ENCODE measurements at regions not wholly inside any gene's neighbourhood (a gene's known extent, or its start where the extent isn't known, plus 50 kb on each side); places are given as distances from the start of the nearest gene placed in this dataset.

GRCh38 chr12:60489071-60489470 lies 893.2 kb downstream of the SLC16A7 start (continued):
- TF ChIP-seq SP1 (IDR thresholded peaks at IDR 0.05; ENCODE audit: low read depth) (no peak), EGR1 (IDR thresholded peaks at IDR 0.05; ENCODE audit: low read depth) (no peak)

- no peak overlapping the region for H3K4me3 ChIP-seq (replicated peaks in 1 of 2; ENCODE audit: low read depth in 1 of 2, low read length in 2 of 2)
- POLR2A ChIA-PET: no interaction called here
Measured at GRCh38 chr12:60494244-60494643, 898.4 kb downstream of the SLC16A7 start.

More at GRCh38 chr12:60494244-60494643, 898.4 kb downstream of the SLC16A7 start:
- intact Hi-C loops (cut with micrococcal nuclease): loop anchor here (2.0 to 10.0 kb wide), 3 partner anchors 237 to 1091 kb away; no protein-coding TSS in a partner anchor
- Histone ChIP-seq H3K9ac (ENCODE audit: low read length) (no peak overlapping the region), H3K4me1 (ENCODE audit: control insufficient read depth in 1 of 2, insufficient read depth in 2 of 2, low read length in 2 of 2) (no peaks in the 10 kb centered on the region), H3K9me2 (ENCODE audit: insufficient read depth) (no peaks in the 10 kb centered on the region), H2AFZ (ENCODE audit: low read depth, low read length, poor library complexity, severe bottlenecking) (peak overlapping the region; percentile 74), H3K27me3 (ENCODE audit: insufficient read depth, low read length) (no peaks in the 10 kb centered on the region), H3K36me3 (ENCODE audit: control insufficient read depth in 1 of 2, insufficient read depth in 2 of 2, low read length in 2 of 2) (no peaks in the 10 kb centered on the region), H3K4me2 (ENCODE audit: low read length) (no peak overlapping the region), H3K9me3 (ENCODE audit: control insufficient read depth in 1 of 2, insufficient read depth in 1 of 2, low read depth in 1 of 2, low read length in 2 of 2) (no peaks in the 10 kb centered on the region), H3K27ac (ENCODE audit: low read depth, low read length) (no peak overlapping the region), H4K20me1 (ENCODE audit: insufficient read depth) (no peaks in the 10 kb centered on the region; the same call in 1 of the 2 replicates), H3K79me2 (ENCODE audit: insufficient read depth, low read length) (no peaks in the 10 kb centered on the region)
- peak; percentile 31 for DNase-seq (ENCODE audit: low read depth, low spot score)
- TF ChIP-seq SRF (IDR thresholded peaks at IDR 0.05; ENCODE audit: low read depth) (no peak), CTCF (IDR thresholded peaks at IDR 0.05 in 2 of 3, conservative IDR thresholded peaks at IDR 0.05 in 1 of 3; ENCODE audit: borderline replicate concordance in 1 of 3, insufficient read depth in 1 of 3, low read depth in 2 of 3, low read length in 2 of 3) (peak; percentile 37 to 71 (median 55); a peak in 5 of 6 replicates), RAD21 (IDR thresholded peaks at IDR 0.05; ENCODE audit: low read depth) (peak; percentile 69), ZNF274 (IDR thresholded peaks at IDR 0.05; ENCODE audit: low read depth, low read length) (no peak), EZH2phosphoT487 (IDR thresholded peaks at IDR 0.05; ENCODE audit: borderline replicate concordance) (no peak), ZFX (IDR thresholded peaks at IDR 0.05) (no peak), FOSL1 (IDR thresholded peaks at IDR 0.05; ENCODE audit: low read depth) (no peak), MAX (IDR thresholded peaks at IDR 0.05) (no peak), POLR2AphosphoS5 (IDR thresholded peaks at IDR 0.05; ENCODE audit: low read depth, low read length) (no peak)
- BruUV-seq (replicated peaks): no TSS peak
- RAD21 ChIA-PET (ENCODE audit: low non-redundant PET in 1 of 2, low total read pairs in 2 of 2, uncharacterized antibody in 2 of 2, unreplicated experiment in 2 of 2): interaction anchor here in 1 of 2 experiments (1.0 kb wide), 1 partner anchor 237 kb away, joined by 3 read pairs; no protein-coding TSS in a partner anchor
- ATAC-seq: peak; percentile 77
- CTCF ChIA-PET: interaction anchor here (0.5 to 1.5 kb wide), 11 partner anchors 9 to 1809 kb away, joined by 3 to 12 read pairs (median 5); no protein-coding TSS in a partner anchor
